A204.1 (cell line): ENCODE measurements at regions not wholly inside any gene's neighbourhood (a gene's known extent, or its start where the extent isn't known, plus 50 kb on each side); places are given as distances from the start of the nearest gene placed in this dataset.
A peak's percentile ranks its signal among the peaks of the same experiment; 100 is the strongest.
"Not testable (repeated sequence)": the region's sequence is repeated elsewhere in the genome, so short reads cannot be mapped to it uniquely, and the experiment has no call there.

Source experiments
- FAIRE-seq: peaks from 2 replicates; lab custom pipeline; 2012; peaks lifted over from hg19 to GRCh38; lab: Jason Lieb, UNC

- FAIRE-seq = no peak
Observed at GRCh38 chr5:72760259-72760658, 56.2 kb upstream of the TNPO1 start.

- FAIRE-seq = no peak
Observed at GRCh38 chr5:72752909-72753308, 63.6 kb upstream of the TNPO1 start.

- no peak for FAIRE-seq
Observed at GRCh38 chr5:72749362-72749997, 67.0 kb upstream of the TNPO1 start.

GRCh38 chr5:72747826-72748225, 68.6 kb upstream of the TNPO1 start:
- no peak for FAIRE-seq

GRCh38 chr5:72746736-72747135, 69.7 kb upstream of the TNPO1 start:
- no peak for FAIRE-seq

GRCh38 chr5:72744136-72744535, 72.3 kb upstream of the TNPO1 start:
- no peak for FAIRE-seq

- FAIRE-seq = no peak
Observed at GRCh38 chr5:72741805-72742204, 74.7 kb upstream of the TNPO1 start.

- FAIRE-seq = no peak
Observed at GRCh38 chr5:72733810-72734209, 82.7 kb upstream of the TNPO1 start.

GRCh38 chr5:72723581-72723980, 92.9 kb upstream of the TNPO1 start:
- FAIRE-seq = no peak

GRCh38 chr5:72722792-72723452, 93.5 kb upstream of the TNPO1 start:
- no peak for FAIRE-seq

GRCh38 chr5:72721844-72722243, 94.6 kb upstream of the TNPO1 start:
- no peak for FAIRE-seq

GRCh38 chr5:72720205-72720604, 96.3 kb upstream of the TNPO1 start:
- no peak for FAIRE-seq

GRCh38 chr5:72711351-72711750, 105.1 kb upstream of the TNPO1 start:
- no peak for FAIRE-seq

GRCh38 chr5:72709341-72709740, 107.1 kb upstream of the TNPO1 start:
- FAIRE-seq = no peak

GRCh38 chr5:72705178-72705577, 111.3 kb upstream of the TNPO1 start:
- FAIRE-seq = no peak

- peak; percentile 64 for FAIRE-seq
Observed at GRCh38 chr5:72703876-72704275, 112.6 kb upstream of the TNPO1 start.

GRCh38 chr5:72702881-72703434, 113.5 kb upstream of the TNPO1 start:
- FAIRE-seq = no peak

- FAIRE-seq = not testable (repeated sequence)
Observed at GRCh38 chr5:72702105-72702504, 114.4 kb upstream of the TNPO1 start.

- no peak for FAIRE-seq
Observed at GRCh38 chr5:72698481-72698880, 118.0 kb upstream of the TNPO1 start.

- no peak for FAIRE-seq
Observed at GRCh38 chr5:72697622-72698021, 118.8 kb upstream of the TNPO1 start.

- FAIRE-seq = no peak
Observed at GRCh38 chr5:72695659-72696058, 120.8 kb upstream of the TNPO1 start.

- FAIRE-seq = no peak
Observed at GRCh38 chr5:72694856-72695255, 121.6 kb upstream of the TNPO1 start.

- no peak for FAIRE-seq
Observed at GRCh38 chr5:72693546-72694205, 122.8 kb upstream of the TNPO1 start.
